ENCODE measurements at regions not wholly inside any gene's neighbourhood (a gene's known extent, or its start where the extent isn't known, plus 50 kb on each side); places are given as distances from the start of the nearest gene placed in this dataset.

GRCh38 chr10:118817328-118818068 lies 62.7 kb upstream of the CACUL1 start:
- TF ChIP-seq CTCF (IDR thresholded peaks at IDR 0.05 in 4 of 5, conservative IDR thresholded peaks at IDR 0.05 in 1 of 5) (no peak), POLR2A (IDR thresholded peaks at IDR 0.05) (no peak)

Data from gastrocnemius medialis (tissue), 4 donors.